GM23338 (cell line): ENCODE measurements at regions not wholly inside any gene's neighbourhood (a gene's known extent, or its start where the extent isn't known, plus 50 kb on each side); places are given as distances from the start of the nearest gene placed in this dataset.

Experiments used
- CREB1 ChIP-seq: fragments of 250-450 bp; sonication (Bioruptor Pico); IDR thresholded peaks from 2 replicates; pipeline ENCODE4 v1.5.0; 2020; ENCODE audit warnings: low read depth, mild to moderate bottlenecking, moderate library complexity
- EZH2 ChIP-seq: fragments of 200-600 bp; sonication (generic); IDR thresholded peaks from one replicate; pipeline ENCODE4 v1.8.0; 2017; ENCODE audit warnings: antibody characterized with exemption, mild to moderate bottlenecking, low read depth; ENCODE audit not compliant: unreplicated experiment
- EZH2phosphoT487 ChIP-seq: fragments of 200-600 bp; sonication (generic); IDR thresholded peaks from one replicate; pipeline ENCODE4 v1.8.1; 2018; ENCODE audit warnings: antibody characterized with exemption; ENCODE audit not compliant: unreplicated experiment
- JUNB ChIP-seq: IDR thresholded peaks from one replicate; pipeline ENCODE4 v1.6.1; 2016; ENCODE audit warnings: antibody characterized with exemption; ENCODE audit not compliant: unreplicated experiment
- NANOG ChIP-seq: IDR thresholded peaks from 2 replicates; pipeline ENCODE4 v1.6.1; 2016; ENCODE audit warnings: antibody characterized with exemption, borderline replicate concordance
- POLR2AphosphoS5 ChIP-seq: IDR thresholded peaks from 2 replicates; pipeline ENCODE4 v1.6.1; 2016; ENCODE audit warnings: antibody characterized with exemption, low read depth
- STAT1 ChIP-seq: IDR thresholded peaks from one replicate; pipeline ENCODE4 v1.6.1; 2016; ENCODE audit warnings: antibody characterized with exemption; ENCODE audit not compliant: unreplicated experiment
- ZNF114 ChIP-seq: fragments of 250-450 bp; sonication (Bioruptor Pico); IDR thresholded peaks from 2 replicates; pipeline ENCODE4 v1.5.0; 2020; ENCODE audit warnings: mild to moderate bottlenecking, moderate library complexity
- ZNF331 ChIP-seq: fragments of 250-450 bp; sonication (Bioruptor Pico); IDR thresholded peaks from 2 replicates; pipeline ENCODE4 v1.5.0; 2020; ENCODE audit warnings: low read depth, mild to moderate bottlenecking, moderate library complexity
- TF ChIP-seq, protein P1 (sequence below), 2 experiments: fragments of 200-600 bp in 1 of 2; sonication (generic) in 1 of 2; conservative IDR thresholded peaks; 2 replicates each; pipeline versions ENCODE4 v1.5.1 to v1.6.1; 2016 to 2017; ENCODE audit warnings: antibody characterized with exemption in 2 of 2, low read depth in 2 of 2, mild to moderate bottlenecking in 2 of 2, moderate library complexity in 1 of 2
- TF ChIP-seq, protein P2 (sequence below): IDR thresholded peaks from one replicate; pipeline ENCODE4 v1.6.1; 2018; ENCODE audit warnings: antibody characterized with exemption; ENCODE audit not compliant: unreplicated experiment
- TF ChIP-seq, protein P3 (sequence below): IDR thresholded peaks from 2 replicates; pipeline ENCODE4 v1.6.1; 2016; ENCODE audit warnings: antibody characterized with exemption

DNA sequence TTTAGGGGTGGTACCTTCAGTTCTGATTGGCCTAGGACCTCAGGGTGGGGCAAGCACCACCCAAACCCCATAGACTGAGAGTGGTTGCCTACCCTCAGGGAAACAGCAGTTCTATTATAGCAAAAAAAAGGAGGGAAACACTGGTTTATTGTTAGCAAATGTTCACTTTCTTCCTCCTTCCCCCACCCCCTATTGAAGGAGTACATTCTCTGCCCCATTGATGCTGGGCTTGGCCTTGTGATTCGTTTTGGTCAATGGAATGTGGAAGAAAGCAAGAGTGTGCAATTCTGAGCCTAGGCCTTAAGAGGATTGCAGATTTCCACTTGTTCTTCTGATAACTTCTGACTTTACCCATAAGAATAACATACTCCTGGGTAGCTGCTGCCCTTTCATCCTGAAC lies 255.8 kb downstream of the NFATC2 start:
- TF ChIP-seq, protein P1, sequence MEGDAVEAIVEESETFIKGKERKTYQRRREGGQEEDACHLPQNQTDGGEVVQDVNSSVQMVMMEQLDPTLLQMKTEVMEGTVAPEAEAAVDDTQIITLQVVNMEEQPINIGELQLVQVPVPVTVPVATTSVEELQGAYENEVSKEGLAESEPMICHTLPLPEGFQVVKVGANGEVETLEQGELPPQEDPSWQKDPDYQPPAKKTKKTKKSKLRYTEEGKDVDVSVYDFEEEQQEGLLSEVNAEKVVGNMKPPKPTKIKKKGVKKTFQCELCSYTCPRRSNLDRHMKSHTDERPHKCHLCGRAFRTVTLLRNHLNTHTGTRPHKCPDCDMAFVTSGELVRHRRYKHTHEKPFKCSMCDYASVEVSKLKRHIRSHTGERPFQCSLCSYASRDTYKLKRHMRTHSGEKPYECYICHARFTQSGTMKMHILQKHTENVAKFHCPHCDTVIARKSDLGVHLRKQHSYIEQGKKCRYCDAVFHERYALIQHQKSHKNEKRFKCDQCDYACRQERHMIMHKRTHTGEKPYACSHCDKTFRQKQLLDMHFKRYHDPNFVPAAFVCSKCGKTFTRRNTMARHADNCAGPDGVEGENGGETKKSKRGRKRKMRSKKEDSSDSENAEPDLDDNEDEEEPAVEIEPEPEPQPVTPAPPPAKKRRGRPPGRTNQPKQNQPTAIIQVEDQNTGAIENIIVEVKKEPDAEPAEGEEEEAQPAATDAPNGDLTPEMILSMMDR (conservative IDR thresholded peaks at IDR 0.05; ENCODE audit: low read depth in 2 of 2) = no peak
- TF ChIP-seq, protein P2, sequence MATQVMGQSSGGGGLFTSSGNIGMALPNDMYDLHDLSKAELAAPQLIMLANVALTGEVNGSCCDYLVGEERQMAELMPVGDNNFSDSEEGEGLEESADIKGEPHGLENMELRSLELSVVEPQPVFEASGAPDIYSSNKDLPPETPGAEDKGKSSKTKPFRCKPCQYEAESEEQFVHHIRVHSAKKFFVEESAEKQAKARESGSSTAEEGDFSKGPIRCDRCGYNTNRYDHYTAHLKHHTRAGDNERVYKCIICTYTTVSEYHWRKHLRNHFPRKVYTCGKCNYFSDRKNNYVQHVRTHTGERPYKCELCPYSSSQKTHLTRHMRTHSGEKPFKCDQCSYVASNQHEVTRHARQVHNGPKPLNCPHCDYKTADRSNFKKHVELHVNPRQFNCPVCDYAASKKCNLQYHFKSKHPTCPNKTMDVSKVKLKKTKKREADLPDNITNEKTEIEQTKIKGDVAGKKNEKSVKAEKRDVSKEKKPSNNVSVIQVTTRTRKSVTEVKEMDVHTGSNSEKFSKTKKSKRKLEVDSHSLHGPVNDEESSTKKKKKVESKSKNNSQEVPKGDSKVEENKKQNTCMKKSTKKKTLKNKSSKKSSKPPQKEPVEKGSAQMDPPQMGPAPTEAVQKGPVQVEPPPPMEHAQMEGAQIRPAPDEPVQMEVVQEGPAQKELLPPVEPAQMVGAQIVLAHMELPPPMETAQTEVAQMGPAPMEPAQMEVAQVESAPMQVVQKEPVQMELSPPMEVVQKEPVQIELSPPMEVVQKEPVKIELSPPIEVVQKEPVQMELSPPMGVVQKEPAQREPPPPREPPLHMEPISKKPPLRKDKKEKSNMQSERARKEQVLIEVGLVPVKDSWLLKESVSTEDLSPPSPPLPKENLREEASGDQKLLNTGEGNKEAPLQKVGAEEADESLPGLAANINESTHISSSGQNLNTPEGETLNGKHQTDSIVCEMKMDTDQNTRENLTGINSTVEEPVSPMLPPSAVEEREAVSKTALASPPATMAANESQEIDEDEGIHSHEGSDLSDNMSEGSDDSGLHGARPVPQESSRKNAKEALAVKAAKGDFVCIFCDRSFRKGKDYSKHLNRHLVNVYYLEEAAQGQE = no peak
- TF ChIP-seq EZH2 = no peak
- no peak for TF ChIP-seq POLR2AphosphoS5
- TF ChIP-seq EZH2phosphoT487 = no peak
- TF ChIP-seq, protein P3, sequence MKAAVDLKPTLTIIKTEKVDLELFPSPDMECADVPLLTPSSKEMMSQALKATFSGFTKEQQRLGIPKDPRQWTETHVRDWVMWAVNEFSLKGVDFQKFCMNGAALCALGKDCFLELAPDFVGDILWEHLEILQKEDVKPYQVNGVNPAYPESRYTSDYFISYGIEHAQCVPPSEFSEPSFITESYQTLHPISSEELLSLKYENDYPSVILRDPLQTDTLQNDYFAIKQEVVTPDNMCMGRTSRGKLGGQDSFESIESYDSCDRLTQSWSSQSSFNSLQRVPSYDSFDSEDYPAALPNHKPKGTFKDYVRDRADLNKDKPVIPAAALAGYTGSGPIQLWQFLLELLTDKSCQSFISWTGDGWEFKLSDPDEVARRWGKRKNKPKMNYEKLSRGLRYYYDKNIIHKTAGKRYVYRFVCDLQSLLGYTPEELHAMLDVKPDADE = no peak
- no peak for TF ChIP-seq STAT1
- no peak for TF ChIP-seq CREB1 (CRISPR knock-in tag)
- TF ChIP-seq NANOG = no peak
- TF ChIP-seq ZNF114 (CRISPR knock-in tag) = no peak
- no peak for TF ChIP-seq ZNF331 (CRISPR knock-in tag)
- TF ChIP-seq JUNB = no peak
